HG02840 (cell line): ENCODE measurements at regions not wholly inside any gene's neighbourhood (a gene's known extent, or its start where the extent isn't known, plus 50 kb on each side); places are given as distances from the start of the nearest gene placed in this dataset.

Experiments
- ATAC-seq: cut with Tn5 transposase; IDR thresholded peaks from one replicate; pipeline ENCODE4 v1.9.1; 2021; ENCODE audit warnings: mild to moderate bottlenecking, moderate library complexity, moderate number of reproducible peaks; ENCODE audit not compliant: unreplicated experiment, low FRiP score

DNA sequence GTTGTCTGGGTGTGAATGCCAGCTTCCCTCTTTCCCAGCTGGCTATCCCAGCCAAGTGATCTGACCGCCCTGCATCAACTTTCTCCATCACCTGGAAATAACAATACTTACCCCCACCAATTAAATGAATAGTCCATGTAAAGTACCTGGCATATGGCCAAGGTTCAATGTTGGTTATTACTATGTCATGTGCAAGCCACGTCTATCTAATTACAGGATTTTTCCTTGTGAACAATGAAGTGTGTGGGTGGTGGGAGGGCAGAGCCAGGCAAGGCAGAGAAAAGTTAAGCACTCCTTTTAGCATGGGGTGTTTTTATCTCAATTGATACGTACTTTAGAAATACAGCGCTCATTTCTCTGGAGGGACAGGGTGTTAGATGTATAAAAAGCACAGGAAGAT, 121.1 kb downstream of the NHLRC3 start:
- ATAC-seq: no peak

DNA sequence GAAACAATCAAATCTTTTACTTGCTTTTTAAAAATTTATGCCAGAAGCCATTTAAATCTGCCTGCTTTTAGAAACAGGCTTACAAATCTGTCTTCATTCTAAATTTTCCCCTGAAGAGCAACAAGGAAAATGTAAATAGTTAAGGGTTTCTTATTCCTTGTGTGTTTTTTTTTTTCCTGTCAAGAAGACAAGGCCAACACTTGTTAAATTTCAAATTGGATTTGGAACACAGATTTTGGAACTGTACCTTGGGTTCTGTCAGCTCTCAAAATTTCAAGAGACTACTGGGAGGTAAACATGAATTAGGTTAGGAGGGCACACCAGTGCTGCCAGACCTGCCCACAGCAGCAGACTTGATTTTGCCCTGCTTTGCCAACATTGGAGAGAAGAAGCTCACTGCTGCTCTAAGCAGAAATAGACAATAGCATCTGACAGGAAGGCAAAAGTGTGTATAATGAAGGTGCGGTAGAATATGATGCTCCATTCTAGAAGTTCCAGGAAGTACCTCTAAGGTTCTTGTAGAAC, 121.7 kb downstream of the NHLRC3 start:
- no peak for ATAC-seq

DNA sequence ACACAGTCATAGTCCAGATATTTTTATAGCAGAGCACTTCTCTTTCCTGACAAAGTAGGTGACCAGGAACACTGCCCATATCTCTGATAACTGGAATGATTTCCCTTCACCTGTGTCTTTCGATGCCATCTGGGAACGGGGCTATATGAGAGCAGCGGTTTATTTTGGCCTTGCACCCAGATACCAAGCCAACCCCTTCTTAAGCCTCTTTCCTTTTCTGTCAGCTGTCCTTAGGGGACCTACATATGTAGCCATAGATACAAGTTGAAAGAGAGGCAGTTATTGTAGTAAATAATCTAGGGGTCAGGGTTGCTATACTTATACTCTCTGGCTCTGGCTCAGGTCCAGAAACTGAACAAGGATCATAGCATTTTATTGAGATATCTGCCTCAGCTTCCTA, 128.8 kb downstream of the NHLRC3 start:
- ATAC-seq: no peak

DNA sequence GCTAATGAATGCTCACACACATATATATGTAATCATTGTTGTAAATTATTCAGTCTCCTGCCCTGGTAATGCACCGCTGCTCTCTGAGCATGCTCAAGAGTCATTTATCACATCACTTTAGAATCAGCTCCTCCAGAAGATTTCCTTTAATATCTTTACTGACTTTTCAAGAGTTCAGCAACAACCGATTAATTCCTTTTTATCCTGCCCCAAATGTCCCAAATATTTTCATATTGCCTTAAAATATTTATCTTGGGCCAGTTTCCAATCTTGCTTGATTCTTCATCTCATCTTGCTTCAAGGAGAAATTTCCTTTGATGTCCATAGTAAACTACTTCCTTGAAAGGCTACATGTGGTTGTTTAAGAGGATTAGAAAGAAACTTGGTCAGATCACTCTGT, 132.5 kb downstream of the NHLRC3 start:
- ATAC-seq: no peak

DNA sequence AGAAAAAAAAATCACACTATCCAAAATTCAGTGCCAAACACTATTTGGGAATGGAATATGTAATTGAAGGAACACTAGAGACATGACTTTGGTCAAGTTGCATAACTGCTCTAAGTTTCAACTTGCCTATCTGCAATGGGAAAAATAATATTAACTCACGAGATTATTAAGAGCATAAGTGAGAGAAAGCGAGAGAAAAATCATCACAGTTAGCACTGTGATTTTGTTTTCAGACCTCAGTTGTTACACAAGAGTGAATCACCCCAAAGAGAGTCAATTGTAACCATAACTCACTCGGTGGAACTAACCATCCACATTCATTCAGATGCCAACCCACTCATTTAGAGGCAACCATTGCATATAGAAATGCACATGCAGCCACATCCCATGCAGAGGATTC, 147.1 kb downstream of the NHLRC3 start:
- ATAC-seq: no peak

DNA sequence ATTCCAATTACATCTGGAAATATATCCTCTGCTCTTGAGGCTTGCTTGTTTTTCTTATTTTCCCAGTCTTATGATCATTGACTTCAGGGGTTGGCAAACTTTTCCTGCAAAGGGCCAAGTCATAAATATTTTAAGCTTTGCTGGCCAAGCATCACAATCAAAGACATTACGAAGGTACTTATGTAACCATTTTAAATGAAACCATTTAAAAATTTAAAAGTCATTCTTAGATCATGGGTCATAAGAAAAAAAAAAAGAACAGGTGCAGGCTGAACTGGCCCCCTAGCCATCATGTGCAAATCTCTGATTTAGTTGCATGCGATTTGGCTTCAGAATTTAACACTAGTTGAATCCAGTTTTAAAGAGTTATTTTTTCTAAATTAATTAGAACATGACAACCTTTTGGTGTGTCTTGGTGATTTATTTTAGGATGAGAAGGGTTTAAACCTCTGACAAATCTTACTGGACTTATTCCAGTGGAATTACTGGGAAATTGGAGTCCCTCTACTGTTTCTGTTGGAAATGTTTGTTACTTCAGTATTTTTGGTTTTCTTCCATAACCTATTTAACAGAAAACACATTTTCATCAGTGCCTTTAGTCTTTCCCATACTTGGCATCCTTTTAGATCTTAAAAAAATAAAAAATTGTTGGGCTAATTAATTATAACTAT, 148.1 kb downstream of the NHLRC3 start:
- no peak for ATAC-seq

DNA sequence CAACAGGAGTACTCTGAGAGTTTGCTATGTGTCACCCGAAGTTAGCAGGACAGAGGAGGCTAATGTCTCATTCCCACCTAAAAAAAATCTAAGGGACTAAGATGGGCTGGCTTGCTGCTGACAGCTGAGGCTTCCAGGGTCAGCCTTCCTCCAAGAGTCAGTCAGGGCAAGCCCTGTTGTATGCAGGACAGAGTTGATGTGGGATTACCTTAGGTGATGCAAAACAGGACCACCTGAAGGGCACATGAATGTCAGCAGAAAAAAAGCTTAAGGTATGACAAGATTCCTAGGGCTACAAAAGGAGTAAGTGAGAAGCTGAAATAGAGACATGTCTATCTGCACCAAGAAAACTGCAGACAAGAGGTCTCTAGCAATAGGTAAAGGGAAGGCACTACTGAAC, 151.5 kb downstream of the NHLRC3 start:
- no peak for ATAC-seq

DNA sequence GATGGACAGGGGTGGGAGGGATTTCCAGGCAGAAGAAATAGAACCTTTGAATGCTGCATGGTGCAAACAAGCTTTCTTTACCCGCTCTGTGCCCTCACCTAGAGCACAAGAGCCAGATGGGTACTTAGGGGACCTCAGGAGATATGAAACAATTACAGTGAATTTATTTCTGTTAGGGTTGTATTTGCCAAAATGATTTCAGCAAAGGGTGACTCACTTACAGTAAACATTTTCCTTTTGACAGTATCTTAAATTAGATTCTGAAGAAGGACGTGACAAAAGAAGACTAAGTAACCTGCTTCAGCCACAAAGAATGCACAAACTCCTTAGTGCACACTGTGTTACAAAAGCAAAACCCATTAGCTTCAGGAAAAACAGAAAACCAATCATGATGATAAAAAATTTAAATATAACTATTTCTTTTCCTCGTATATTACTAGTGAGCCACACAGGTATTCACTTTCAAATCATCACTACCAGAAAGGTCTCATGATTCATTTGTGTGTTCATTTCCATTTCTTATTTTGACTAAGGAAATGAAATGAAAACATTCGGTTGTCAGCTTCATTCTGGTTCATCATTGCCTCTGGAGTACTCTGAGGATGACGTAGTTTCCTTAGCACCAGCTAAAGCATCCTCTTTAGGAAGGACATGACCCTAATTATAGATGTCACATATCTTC, 158.8 kb downstream of the NHLRC3 start:
- peak; percentile 73 for ATAC-seq

DNA sequence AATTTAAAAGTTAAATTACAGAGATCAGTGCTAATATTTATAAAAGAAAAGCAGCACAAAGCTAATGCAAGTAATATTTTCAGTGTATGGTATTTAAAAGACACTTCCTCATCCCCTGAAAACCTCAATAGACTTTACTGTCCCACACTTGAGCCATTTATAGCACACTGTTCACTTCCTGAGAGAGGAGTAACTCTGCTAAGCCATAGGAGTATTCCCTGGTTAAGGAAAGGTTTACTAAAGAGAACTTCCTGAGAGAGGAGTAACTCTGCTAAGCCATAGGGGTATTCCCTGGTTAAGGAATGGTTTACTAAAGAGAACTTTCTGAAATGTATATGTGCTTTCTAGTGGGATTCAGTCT, 159.4 kb downstream of the NHLRC3 start:
- peak; percentile 25 for ATAC-seq

DNA sequence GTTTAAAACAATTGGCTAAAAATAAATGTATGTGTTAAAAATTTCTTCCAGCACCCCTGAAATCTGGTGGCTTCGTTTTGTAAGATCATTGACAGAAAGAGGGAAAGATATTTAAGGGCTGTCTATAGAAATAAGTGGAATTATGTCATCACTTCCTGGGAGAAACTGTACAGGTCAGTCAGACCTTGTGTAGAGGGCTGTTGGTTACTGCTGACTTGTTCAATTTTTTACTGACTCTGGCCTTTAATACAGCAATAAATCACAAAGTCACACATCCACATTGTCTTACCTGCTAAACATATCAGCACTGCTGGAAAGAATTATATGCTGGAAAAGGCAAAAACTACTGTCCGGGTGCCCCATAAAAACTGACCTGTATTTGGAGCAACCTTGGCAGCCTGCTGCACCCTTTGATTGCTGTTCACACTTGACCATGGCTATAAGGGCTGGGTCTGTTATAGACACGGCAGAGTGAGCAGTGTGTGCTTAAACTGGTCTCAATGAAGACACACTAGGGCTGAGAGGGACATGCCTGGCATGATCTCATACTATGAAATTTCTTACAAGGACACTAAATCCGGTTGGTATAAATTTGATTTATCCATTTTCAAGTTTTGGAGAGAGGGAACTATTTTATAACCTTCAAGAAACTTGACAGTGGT, 162.1 kb downstream of the NHLRC3 start:
- ATAC-seq: no peak

DNA sequence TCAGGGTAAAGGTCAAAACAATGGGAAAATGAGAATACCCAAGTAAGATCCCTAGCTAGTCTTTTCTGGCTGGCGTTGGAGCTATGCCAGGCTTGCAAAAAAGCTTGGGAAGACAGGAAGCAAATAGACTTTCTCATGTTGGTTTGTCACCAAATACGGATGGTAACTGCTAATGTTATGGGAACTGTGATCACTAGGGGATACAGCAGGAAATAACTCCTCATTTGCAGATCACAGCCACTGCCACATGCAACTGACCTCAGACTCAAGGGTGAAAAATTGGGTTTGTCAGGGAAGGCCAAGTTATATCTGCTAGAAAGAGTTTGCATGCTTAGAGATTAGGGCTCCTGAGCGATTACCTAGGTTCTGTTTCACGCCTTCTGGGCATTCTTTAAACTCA, 162.9 kb downstream of the NHLRC3 start:
- no peak for ATAC-seq

DNA sequence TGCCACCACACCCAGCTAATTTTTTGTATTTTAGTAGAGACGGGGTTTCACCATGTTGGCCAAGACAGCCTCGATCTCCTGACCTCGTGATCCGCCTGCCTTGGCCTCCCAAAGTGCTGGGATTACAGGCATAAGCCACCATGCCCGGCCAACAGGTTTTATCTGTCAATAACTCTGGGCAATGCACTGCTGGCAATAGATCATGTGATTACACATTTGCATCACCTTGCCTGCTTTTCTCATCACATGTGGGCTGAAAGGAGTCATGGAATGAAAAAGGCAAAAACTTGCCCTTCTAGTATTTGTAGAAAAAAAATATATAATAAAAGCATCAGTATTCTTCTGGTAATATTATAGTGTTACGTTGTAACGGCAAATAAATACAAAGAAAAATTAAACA, 164.5 kb downstream of the NHLRC3 start:
- ATAC-seq: no peak

DNA sequence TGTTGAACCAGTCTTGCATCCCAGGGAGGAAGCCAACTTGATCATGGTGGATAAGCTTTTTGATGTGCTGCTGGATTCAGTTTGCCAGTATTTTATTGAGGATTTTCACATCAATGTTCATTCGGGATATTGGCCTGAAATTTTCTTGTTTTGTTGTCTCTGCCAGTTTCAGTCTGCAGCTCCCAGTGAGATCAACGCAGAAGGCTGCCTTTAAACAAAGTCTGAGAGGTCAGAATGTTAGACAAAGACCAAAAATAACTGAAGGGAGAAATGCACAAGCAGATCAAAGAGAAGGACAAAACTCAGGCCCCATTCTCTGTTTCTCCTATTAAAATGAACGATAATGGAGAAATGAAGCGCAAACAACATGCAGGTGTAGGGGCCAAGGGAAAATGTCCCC, 170.4 kb downstream of the NHLRC3 start:
- ATAC-seq: no peak

DNA sequence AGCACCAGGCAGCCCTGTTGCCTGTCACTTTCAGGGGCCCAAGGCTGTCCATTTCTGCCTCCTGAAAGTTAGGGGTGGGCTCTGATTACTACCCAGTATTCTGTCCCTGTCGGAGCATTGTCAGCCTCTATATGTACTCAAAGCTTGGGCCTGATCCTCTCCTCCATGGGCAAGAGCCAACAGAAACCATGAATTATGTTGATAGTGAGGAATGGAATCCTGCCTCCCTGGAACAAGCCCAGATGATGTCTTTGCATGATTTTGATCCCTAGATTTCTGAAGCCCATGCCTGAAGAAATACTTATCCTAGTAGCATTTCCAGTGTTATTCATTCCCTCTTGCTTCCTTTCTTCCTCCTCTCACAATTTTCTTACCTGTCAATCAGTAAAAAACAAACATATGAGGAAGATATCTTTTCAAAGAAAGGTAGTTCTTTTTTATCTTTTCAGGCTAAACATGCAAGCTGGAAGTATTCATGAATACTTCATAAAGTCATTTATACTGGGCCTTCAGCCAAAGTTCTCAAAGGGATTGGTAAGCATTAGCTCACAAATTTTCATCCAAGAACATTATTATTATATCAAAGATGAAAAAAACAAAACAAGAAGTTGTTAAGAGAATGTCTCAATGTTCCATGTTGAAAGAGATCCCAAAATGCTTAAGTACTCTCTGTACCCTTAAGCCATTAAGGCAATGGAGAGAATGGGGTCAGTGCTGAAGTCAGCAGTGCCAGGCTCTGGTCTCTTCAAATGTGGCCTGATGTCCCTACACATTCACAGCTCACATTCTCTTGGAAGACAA, 171.7 kb downstream of the NHLRC3 start:
- no peak for ATAC-seq

DNA sequence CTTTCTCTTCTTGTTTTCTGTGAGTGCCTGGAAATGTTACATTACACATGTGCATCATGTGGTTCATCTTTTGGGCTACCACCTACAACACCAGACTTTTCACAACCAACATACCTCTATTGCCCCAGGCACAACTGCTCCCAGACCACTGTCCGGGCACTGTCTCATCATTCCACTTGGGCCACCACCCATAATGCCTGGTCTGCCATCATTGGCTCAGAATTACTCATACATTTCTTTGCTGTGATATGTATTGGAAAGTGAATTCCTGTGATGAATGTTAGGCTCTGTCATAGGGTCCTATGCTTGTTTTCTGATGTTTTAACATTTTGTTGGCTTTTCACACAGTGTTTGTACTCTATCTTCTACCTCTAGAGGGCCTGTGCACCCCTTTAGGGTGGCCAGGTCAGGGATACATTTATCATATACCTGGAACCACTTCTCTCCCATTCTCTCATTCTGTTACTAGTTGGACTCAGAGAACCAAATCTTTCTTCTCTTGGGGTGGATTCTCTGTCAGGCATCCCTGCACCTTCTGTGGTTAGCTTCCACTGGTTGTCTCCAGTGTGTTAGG, 172.8 kb downstream of the NHLRC3 start:
- ATAC-seq: no peak

DNA sequence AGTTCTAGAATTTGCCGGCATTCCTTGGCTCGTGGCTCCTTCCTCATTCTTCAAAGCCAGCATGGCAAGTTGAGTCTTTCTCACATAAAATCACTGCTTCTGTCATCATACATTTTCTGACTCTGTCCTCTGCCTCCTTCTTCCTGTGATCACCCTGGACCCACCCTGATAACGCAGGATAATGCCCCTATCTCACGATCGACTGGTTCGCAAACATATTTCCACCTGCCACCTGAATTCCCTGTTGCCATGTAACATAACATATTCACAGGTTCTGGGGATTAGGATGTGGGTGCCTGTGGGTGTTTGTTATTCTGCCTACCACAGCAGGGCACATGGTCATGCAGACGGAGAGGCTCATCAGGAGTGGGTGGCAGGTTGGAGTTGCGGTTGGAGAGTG, 177.7 kb downstream of the NHLRC3 start:
- ATAC-seq: no peak

DNA sequence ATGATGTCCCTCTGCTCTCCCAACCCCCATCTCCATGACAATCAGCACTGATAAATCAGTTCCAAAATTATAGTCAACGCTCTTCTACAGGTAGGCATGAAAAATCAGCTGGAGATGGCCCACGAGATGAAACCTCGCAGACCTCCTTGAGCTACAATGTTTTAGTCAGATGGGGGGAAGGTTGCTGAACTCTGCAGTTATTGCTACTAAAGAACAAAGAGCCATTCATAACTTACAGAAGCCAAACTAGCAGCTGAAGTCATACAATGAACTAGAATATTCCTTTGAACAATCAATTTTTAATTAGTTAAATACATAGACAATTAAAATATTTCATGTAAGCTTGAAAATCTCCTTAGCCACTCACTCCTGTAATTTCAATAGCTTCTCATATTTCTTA, 179.2 kb downstream of the NHLRC3 start:
- ATAC-seq: no peak

DNA sequence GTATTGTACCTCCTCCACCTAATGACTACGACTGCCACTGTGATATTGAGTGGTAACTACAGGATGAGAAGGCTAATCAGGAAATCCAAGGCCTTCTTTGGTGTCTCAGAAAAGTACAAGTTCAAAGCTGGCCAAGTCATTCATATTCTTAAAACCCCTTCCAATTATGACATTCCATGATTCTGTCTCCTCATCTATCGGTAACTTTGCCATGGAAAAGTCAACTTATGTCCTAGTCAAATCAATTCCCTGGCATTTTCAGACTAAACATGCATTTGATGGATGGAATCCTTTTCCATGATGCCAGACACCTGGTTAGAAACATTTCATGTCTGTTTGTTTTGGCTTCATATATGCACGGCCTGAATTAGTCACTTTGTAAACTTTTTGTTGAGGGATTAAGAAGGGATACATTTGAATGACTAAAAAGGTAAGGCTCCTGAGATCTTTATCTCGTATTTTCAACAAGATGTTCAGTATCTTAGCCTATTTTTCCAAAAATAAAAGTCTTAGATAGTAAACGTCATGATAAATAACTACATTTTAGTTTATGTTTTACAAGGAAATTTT, 186.5 kb downstream of the NHLRC3 start:
- no peak for ATAC-seq

DNA sequence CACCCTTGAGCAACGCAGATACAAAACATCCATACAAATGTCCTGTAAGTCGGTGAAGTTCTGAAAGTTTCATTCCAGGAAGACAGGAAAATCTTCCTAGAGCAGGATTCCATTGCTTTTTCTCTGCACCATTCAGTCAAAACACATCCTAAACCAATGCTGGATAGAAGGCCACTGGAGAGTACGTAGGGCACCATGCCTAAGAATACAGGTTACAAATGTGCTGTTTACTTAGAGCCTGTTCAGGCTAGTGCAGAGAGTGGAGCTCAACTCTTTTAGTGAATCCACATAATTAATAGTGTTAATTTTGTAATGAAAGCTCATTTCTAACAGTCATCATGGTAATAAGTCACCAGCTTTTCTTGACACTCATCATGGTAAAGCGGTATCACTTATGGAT, 187.6 kb downstream of the NHLRC3 start:
- no peak for ATAC-seq

DNA sequence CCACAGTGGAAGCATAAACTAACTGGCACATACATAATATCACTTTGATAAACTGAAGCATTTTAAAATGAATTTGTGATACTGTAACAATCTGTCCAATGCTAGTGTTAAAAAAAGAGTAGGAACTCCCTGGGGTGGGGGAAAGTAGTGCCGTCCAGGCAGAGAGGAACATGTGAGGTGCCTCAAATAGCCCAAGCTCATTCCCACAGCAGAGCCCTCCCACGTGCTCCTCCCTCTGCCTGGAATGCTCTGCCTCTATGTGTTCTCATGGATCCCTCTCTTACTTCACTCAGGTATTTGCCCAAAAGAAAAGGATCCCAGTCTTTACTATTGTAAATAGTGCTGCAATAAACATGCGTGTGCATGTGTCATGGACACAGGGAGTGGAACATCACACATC, 188.1 kb downstream of the NHLRC3 start:
- no peak for ATAC-seq
